Activated naive CD8-positive, alpha-beta T cell treated with anti-CD3 and anti-CD28 coated beads, Interleukin-2, amount 50 U/mL, for 16 hours (primary cell): ENCODE measurements at regions not wholly inside any gene's neighbourhood (a gene's known extent, or its start where the extent isn't known, plus 50 kb on each side); places are given as distances from the start of the nearest gene placed in this dataset.
"Not testable (repeated sequence)": the region's sequence is repeated elsewhere in the genome, so short reads cannot be mapped to it uniquely, and the experiment has no call there.

Source experiments
- DNase-seq: peaks from one replicate; pipeline ENCODE4 v3.0.0-alpha.2; 2020; ENCODE audit warnings: low read depth, low spot score

- no peak for DNase-seq
These were observed 372.9 kb upstream of the LMCD1 start for GRCh38 chr3:8128686-8129085.

DNA sequence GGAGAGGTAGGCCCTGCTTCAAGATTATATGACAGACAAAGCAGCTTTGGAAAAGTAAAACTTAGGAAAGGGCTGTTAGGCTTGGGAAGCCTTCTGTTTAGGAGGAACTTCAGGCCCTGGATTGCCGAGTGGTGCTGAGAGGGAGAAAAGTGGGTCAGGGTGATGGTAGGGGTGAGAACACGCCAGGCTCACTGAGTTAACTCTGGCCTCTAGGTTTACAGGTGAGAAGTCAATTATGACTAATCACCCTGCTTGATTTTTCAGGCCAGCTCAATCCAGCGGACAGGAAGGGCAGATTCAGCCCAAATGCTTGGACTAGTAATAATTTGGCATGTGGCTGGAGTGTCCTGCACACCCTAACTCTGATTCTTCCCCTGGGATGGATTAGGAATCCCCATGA lies 365.1 kb upstream of the LMCD1 start:
- DNase-seq = no peak

- DNase-seq = no peak
These were observed 358.4 kb upstream of the LMCD1 start for GRCh38 chr3:8143186-8143585.

DNA sequence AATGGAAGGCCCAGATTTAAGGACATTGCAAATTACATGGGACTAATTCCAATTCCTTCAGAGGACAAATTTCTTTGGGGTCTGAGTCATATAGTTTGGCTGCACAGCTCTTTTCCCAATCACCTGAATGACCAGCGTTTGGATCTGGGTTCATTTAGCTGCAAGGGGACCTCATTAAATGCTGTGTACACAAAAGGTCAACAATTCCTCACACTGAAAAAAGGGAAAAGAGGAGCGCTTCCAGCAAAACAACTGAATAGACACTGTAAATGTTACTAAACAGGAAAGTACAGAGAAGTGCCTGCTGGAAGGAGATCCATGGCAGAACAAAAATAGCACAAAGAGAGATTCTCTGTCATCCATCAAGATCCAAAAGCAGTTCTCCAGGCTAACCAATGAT lies 356.0 kb upstream of the LMCD1 start:
- DNase-seq = no peak

- DNase-seq = no peak
These were observed 353.9 kb upstream of the LMCD1 start for GRCh38 chr3:8147711-8148110.

DNA sequence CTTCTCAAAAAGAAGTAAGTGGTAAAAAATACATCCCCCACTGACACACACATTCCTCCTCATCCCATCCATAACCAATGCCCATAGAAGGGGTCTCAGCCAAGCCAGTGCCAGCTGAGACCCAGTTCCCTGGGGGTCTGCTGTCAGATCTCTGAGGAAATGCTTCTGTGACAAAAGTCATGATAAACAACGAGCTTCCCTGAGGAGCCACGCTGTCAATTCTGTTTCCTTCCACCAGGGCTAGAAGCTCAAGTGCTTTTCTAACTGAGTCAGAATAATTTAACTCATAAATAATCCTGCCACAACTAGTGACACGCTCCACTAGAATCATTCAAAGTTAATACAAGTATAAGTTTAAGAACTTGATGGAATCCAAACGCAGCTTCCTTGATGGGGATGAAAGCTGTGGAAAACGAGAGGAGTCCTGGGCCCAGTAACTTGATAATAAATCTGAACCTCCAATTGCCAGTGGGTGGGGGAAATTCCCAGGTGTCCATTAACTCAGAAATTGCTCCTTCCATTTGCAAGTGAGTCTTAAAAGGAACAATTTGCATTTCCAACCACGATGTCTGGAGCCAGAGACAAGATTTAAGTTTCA lies 348.7 kb upstream of the LMCD1 start:
- no peak for DNase-seq

DNA sequence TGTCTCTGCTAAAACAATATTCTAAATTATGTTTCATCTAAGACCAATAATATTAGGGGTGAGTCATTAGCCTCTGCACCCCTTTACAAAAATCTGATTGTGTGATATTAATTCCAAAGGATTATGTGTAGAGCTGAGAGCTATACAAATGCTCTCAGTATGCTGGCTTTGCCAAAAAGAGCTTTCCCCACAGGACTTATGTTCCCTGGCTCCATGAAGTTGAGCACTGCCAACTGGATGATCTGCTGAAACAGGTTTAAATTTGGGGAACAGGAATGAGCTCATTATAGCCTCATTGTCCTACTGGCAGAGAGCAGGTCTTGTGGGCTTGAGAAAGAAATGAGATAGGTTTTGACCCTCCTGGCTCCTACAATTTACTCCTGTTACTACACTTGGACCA lies 347.8 kb upstream of the LMCD1 start:
- DNase-seq = no peak

DNA sequence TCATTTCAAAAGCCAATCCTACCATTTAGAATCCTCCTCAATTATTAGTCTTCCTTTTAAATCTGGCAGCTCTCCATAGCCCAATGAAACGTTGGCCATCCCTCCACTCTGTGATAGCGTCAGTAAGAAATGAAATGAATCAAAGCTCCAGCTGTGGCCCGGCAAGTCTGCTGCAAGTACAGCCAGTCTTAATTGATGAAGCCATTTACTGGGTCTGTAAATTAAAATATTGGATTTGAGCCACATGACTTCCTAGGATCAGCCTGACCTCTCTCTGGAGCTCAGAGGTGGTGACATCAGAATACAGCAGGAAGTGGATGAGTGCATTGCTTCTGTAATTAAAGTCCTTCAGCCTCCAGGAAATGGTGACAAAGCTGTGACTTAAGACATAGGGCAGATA lies 347.0 kb upstream of the LMCD1 start:
- no peak for DNase-seq

DNA sequence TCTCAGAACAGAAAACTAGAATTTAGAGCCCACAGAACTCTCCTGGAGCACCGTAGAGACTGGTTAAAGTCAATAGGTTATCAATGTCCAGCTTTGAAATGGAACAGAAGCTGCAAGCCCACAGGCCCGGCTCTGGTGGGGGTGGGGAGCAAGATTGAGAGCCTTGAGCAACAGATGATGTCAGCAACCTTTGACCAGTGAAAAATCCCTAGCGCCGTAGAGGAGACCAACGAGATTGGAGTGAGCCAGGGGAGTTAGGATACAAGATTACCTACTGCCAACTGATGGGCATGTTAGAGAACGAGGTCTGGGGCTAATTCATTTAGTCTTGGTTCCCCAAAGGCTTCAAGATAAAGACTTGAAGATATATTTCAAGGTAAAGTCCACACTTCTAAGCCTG lies 345.5 kb upstream of the LMCD1 start:
- no peak for DNase-seq

DNA sequence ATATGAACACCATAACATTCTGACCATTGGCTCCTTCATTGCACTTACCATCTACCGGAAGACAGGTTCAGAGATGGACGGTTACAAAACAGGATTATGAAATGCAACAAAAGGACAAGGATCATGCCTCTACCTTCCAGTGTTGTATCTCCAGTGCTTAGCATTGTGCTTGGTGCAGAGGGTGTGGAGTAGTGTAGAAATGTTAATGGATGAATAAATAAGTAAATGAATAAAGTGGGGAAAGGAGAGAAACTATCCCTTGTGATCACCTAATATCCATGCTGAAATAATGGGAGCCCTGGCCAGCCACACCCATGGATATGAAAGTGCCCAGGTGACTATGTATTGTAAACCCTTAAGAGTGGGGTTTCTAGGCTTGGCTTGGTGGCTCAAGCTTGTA lies 344.8 kb upstream of the LMCD1 start:
- DNase-seq = no peak

DNA sequence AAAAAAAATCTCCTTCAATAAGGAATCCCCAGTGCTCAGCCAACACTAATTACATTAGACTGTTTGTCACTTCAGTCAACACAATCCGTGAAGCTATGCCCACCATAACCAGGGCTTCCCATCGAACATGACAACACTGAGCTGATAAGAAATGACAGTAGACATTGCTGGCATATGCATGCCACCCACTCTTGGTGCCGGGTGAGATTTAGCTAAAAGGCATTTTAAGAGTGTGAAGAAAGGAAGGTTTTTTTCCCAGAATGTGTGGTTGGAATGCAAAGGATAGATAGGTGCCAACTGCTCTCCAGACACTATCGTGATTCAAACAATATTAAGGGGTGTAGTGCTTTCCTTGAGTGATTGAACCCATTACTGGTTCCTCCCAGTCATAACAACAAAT lies 344.0 kb upstream of the LMCD1 start:
- DNase-seq = no peak

DNA sequence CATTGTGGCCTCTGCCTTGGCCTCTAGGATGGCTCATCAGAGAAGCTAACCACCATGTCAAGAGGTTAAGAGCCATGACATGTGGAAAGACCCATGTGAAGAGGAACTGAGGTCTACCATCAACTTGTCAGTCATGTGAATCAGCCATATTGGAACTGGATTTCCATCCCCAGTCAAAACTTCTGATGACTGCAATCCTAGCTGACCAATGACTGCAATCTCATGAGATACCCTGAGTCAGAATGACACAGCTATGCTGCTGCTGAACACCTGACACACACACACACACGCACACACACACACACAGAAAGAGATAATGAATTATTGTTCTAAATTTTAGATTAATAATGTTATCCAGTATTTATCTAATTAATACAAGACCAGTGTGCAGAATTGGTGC lies 337.5 kb upstream of the LMCD1 start:
- DNase-seq = no peak

GRCh38 chr3:8166014-8166413 lies 335.6 kb upstream of the LMCD1 start:
- DNase-seq = no peak

GRCh38 chr3:8170971-8171508 lies 330.6 kb upstream of the LMCD1 start:
- no peak for DNase-seq

DNA sequence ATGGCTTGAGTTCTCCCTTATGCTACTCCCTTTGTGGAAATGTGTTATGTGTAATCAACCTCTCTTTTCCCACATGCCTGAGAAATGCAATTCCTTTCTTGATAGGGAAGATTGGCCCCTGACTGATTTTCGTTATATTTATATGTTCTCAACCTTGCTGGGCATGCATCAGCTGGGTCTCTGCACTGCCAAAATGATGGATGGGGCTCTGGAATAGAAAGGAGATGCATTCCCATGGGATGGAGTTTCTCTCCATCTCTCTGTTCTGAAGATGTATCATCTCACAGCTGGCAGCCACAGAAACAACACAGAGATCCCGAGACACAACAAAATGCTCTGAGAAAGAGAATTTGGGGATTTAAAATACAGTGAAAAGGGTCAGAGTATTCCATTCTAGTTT lies 327.7 kb upstream of the LMCD1 start:
- DNase-seq = no peak

DNA sequence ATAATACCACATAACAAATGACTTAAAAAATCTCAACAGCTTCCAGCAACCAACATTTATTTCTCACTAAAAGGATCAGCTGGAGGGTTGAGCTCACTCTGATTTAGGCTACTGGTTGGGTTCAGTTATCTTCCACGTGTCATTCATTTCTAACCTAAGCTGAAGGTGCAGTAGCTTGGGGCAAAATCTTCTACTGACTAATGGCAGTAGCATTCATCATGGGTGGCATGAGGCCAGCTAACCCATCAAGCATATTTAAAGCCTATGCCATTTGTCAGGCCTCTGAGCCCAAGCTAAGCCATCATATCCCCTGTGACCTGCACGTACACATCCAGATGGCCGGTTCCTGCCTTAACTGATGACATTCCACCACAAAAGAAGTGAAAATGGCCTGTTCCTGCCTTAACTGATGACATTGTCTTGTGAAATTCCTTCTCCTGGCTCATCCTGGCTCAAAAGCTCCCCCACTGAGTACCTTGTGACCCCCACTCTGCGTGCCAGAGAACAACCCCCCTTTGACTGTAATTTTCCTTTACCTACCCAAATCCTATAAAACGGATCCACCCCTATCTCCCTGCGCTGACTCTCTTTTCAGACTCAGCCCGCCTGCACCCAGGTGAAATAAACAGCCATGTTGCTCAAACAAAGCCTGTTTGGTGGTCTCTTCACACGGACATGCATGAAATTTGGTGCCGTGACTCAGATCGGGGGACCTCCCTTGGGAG lies 324.7 kb upstream of the LMCD1 start:
- not testable (repeated sequence) for DNase-seq

DNA sequence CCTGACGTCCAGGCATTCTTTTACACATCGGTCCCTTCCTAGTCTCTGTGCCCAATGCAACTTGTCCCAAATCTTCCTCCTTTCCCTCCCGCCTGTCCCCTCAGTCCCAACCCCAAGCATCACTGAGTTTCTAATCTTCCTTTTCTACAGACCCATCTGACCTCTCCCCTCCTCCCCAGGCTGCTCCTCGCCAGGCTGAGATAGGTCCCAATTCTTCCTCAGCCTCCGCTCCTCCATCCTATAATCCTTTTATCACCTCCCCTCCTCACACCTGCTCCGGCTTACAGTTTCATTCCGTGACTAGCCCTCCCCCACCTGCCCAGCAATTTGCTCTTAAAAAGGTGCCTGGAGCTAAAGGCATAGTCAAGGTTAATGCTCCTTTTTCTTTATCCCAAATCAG lies 323.1 kb upstream of the LMCD1 start:
- not testable (repeated sequence) for DNase-seq

GRCh38 chr3:8182904-8183303 lies 318.7 kb upstream of the LMCD1 start:
- no peak for DNase-seq

GRCh38 chr3:8183627-8184026 lies 318.0 kb upstream of the LMCD1 start:
- DNase-seq = no peak

- DNase-seq = no peak
These were observed 315.4 kb upstream of the LMCD1 start for GRCh38 chr3:8186213-8186612.

- DNase-seq = no peak
These were observed 313.6 kb upstream of the LMCD1 start for GRCh38 chr3:8187996-8188395.

DNA sequence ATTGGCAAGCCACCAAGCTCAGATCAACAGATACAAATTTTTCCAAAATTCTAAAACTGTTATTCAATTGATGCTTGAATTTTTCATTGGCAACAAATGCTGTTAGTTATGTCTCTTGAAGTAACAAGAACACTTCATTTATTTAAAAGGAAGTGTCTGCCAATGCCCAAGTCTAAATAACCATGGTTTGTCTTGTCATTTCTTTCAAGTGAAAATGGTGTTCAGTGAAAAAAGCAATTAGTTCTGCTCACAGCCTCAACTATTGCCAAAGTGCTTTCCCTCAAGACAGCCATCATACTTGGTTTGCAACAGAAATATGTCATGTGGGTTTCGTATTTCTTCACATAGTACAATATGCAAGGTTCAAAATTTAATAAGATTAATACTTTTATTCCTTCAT lies 312.6 kb upstream of the LMCD1 start:
- no peak for DNase-seq

DNA sequence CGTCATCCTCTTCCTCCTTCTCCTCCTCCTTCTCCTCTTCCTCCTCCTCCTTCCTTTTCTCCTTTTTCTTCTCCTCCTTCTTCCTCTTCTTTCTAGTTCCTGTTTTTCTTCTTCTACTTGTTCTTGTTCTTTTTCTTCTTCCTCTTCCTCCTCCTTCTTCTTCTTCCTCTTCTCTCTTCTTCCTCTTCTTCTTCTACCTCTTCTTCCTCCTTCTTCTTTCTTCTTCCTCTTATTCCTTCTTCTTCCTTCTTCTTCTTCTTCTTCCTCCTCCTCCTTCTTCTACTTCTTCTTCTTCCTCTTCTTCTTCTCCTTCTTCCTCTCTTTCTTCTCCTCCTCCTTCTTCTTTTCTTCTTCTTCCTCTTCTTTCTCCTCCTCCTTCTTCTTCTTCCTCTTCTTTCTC lies 310.2 kb upstream of the LMCD1 start:
- no peak for DNase-seq

DNA sequence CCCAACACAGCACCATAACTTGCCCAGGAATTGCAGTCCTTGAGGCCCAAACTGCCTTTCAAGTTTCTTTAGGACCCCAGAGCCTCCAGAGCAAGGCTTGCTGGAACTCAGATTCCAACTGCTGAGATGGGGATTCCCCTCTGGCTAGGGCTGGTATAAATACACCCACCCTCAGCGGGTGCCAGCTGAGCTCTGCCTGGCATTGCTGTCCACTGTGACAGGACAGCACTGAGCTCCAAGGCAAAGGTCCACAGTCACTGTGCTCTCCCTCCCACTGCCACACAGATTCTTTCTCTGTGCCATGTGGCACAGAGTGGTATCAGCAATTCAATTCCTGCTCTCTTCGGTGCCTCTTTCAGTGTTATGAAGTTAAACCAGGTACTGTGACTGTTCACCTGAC lies 304.2 kb upstream of the LMCD1 start:
- no peak for DNase-seq
